Upper lobe of right lung (tissue), 1 donor: ENCODE measurements at regions not wholly inside any gene's neighbourhood (a gene's known extent, or its start where the extent isn't known, plus 50 kb on each side); places are given as distances from the start of the nearest gene placed in this dataset.

Experiments used
- ATAC-seq: fragments of 200-7000 bp; cut with Tn5 transposase; one replicate; pipeline ENCODE4 v1.9.1; 2020; ENCODE audit warnings: mild to moderate bottlenecking, moderate library complexity
- DNase-seq: peaks from one replicate; pipeline ENCODE4 v3.0.0-alpha.2; 2020
- H3K27ac ChIP-seq: fragments of 200-600 bp; one replicate; pipeline ENCODE4 v1.8.0; 2022
- H3K27me3 ChIP-seq: fragments of 200-600 bp; one replicate; pipeline ENCODE4 v1.8.0; 2022; ENCODE audit warnings: mild to moderate bottlenecking
- H3K36me3 ChIP-seq: fragments of 200-600 bp; one replicate; pipeline ENCODE4 v1.8.0; 2022
- H3K4me1 ChIP-seq: fragments of 200-600 bp; one replicate; pipeline ENCODE4 v1.8.0; 2022
- H3K4me3 ChIP-seq: fragments of 200-600 bp; one replicate; pipeline ENCODE4 v1.8.0; 2022; ENCODE audit warnings: mild to moderate bottlenecking
- H3K9me3 ChIP-seq: fragments of 200-600 bp; one replicate; pipeline ENCODE4 v1.8.0; 2022
- intact Hi-C: fragments of 100-400 bp; cut with DNase I; formaldehyde crosslinking; loops from one replicate; pipeline ENCODE4 v1.11.0; 2022
- TF ChIP-seq, protein P1 (sequence below): fragments of 200-600 bp; IDR thresholded peaks from one replicate; pipeline ENCODE4 v1.8.0; 2022; ENCODE audit warnings: antibody characterized with exemption
- donor health status: DM: no; HTN: yes; CAD: no; lungs with severe emphysema.

- no peak for DNase-seq
- H3K9me3 ChIP-seq, result no peaks in the 10 kb centered on the region
- H3K4me3 ChIP-seq, result no peak overlapping the region
- ATAC-seq, result no peak
- intact Hi-C loops, result no loop called here
- H3K27ac ChIP-seq, result no peak overlapping the region
- TF ChIP-seq, protein P1, sequence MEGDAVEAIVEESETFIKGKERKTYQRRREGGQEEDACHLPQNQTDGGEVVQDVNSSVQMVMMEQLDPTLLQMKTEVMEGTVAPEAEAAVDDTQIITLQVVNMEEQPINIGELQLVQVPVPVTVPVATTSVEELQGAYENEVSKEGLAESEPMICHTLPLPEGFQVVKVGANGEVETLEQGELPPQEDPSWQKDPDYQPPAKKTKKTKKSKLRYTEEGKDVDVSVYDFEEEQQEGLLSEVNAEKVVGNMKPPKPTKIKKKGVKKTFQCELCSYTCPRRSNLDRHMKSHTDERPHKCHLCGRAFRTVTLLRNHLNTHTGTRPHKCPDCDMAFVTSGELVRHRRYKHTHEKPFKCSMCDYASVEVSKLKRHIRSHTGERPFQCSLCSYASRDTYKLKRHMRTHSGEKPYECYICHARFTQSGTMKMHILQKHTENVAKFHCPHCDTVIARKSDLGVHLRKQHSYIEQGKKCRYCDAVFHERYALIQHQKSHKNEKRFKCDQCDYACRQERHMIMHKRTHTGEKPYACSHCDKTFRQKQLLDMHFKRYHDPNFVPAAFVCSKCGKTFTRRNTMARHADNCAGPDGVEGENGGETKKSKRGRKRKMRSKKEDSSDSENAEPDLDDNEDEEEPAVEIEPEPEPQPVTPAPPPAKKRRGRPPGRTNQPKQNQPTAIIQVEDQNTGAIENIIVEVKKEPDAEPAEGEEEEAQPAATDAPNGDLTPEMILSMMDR, result no peak
- no peaks in the 10 kb centered on the region for H3K4me1 ChIP-seq
- H3K36me3 ChIP-seq, result no peaks in the 10 kb centered on the region
- no peaks in the 10 kb centered on the region for H3K27me3 ChIP-seq
These were observed 674.9 kb downstream of the SMARCA1 start for GRCh38 chrX:128848374-128848773.

GRCh38 chrX:128846385-128846784, 676.9 kb downstream of the SMARCA1 start:
- Histone ChIP-seq H3K36me3 (no peaks in the 10 kb centered on the region), H3K27me3 (no peaks in the 10 kb centered on the region), H3K27ac (no peak overlapping the region), H3K4me3 (no peak overlapping the region), H3K9me3 (no peaks in the 10 kb centered on the region), H3K4me1 (no peaks in the 10 kb centered on the region)
- intact Hi-C loops, result no loop called here
- TF ChIP-seq, protein P1, result no peak
- DNase-seq (no peak), ATAC-seq (no peak)

- Histone ChIP-seq H3K9me3 (no peaks in the 10 kb centered on the region), H3K4me3 (no peak overlapping the region), H3K36me3 (no peaks in the 10 kb centered on the region), H3K4me1 (no peaks in the 10 kb centered on the region), H3K27me3 (no peaks in the 10 kb centered on the region), H3K27ac (no peak overlapping the region)
- ATAC-seq (no peak), DNase-seq (no peak)
- intact Hi-C loops, result no loop called here
- TF ChIP-seq, protein P1, result no peak
These were observed 704.6 kb downstream of the SMARCA1 start for GRCh38 chrX:128818690-128819089.

DNA sequence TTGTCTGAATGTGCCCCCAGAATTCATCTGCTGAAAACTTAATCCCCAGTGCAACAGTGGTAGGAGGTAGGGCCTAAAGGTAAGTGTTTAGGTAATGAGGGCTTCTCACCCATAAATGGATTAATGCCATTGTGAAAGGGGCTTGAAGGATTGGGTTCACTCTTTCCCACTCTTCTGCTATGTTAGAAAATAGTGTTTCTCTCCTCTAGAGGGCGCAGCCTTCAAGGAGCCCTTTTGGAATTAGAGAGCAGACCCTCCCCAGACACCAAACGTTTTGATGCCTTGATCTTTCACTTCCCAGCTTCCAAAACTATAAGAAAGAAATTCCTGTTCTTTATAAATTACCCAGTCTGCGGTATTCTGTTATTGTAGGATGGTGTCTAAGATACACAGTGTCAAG, 706.4 kb downstream of the SMARCA1 start:
- no peak for DNase-seq
- TF ChIP-seq, protein P1, result peak; percentile 26
- no peak for ATAC-seq
- Histone ChIP-seq H3K4me3 (no peak overlapping the region), H3K36me3 (no peaks in the 10 kb centered on the region), H3K27me3 (no peaks in the 10 kb centered on the region), H3K27ac (no peak overlapping the region), H3K9me3 (no peaks in the 10 kb centered on the region), H3K4me1 (no peaks in the 10 kb centered on the region)
- intact Hi-C loops, result no loop called here

- H3K4me3 ChIP-seq, result no peak overlapping the region
- no peaks in the 10 kb centered on the region for H3K36me3 ChIP-seq
- intact Hi-C loops, result no loop called here
- TF ChIP-seq, protein P1, result no peak
- no peaks in the 10 kb centered on the region for H3K4me1 ChIP-seq
- DNase-seq, result no peak
- H3K9me3 ChIP-seq, result no peaks in the 10 kb centered on the region
- no peak overlapping the region for H3K27ac ChIP-seq
- H3K27me3 ChIP-seq, result no peaks in the 10 kb centered on the region
- no peak for ATAC-seq
These were observed 715.9 kb downstream of the SMARCA1 start for GRCh38 chrX:128807367-128807766.

DNA sequence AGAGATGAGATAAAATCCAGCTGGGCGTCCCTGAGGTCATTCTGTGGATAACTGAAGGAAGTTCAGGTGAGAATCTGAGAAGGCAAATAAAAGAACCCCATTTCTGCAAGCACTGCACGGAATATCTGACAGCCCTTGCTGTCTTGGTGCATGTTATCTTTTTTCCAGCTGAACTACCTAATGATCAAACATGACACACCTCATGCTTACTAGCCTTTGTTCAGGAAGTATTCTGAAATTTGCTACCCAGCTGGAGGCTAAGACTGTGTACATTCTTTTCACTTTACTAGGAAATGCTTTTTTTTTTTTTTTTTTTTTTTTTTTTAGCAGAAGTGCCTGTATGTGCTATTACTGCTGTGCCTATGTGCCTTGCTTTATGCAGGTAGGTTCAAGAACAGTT, 718.1 kb downstream of the SMARCA1 start:
- TF ChIP-seq, protein P1, result no peak
- H3K27ac ChIP-seq, result no peak overlapping the region
- ATAC-seq, result no peak
- H3K36me3 ChIP-seq, result no peaks in the 10 kb centered on the region
- no peaks in the 10 kb centered on the region for H3K4me1 ChIP-seq
- H3K4me3 ChIP-seq, result no peak overlapping the region
- intact Hi-C loops, result no loop called here
- H3K27me3 ChIP-seq, result no peaks in the 10 kb centered on the region
- H3K9me3 ChIP-seq, result no peaks in the 10 kb centered on the region
- DNase-seq, result no peak
